MM.1S (cell line): ENCODE measurements at regions not wholly inside any gene's neighbourhood (a gene's known extent, or its start where the extent isn't known, plus 50 kb on each side); places are given as distances from the start of the nearest gene placed in this dataset.

Experiments used
- CTCF ChIP-seq: fragments of 300-600 bp; sonication (generic); IDR thresholded peaks from 2 replicates; pipeline ENCODE4 v1.5.1; 2016; ENCODE audit warnings: antibody characterized with exemption, low read length, mixed read lengths
- EZH2 ChIP-seq: fragments of 300-600 bp; sonication (generic); optimal IDR thresholded peaks from 2 replicates; pipeline ENCODE3; 2017; ENCODE audit warnings: low read depth, mild to moderate bottlenecking, antibody characterized with exemption, low read length, mixed read lengths

GRCh38 chr16:73993878-73994277 is 302.7 kb upstream of the PSMD7 start:
- TF ChIP-seq CTCF: no peak
- TF ChIP-seq EZH2: no peak
